NCI-H1930 (cell line): ENCODE measurements at regions not wholly inside any gene's neighbourhood (a gene's known extent, or its start where the extent isn't known, plus 50 kb on each side); places are given as distances from the start of the nearest gene placed in this dataset.
"Not testable (repeated sequence)": the region's sequence is repeated elsewhere in the genome, so short reads cannot be mapped to it uniquely, and the experiment has no call there.

Source experiments
- DNase-seq, 2 experiments: peaks; one replicate each; lab custom pipeline; 2025; lab: John Stamatoyannopoulos, UW

DNA sequence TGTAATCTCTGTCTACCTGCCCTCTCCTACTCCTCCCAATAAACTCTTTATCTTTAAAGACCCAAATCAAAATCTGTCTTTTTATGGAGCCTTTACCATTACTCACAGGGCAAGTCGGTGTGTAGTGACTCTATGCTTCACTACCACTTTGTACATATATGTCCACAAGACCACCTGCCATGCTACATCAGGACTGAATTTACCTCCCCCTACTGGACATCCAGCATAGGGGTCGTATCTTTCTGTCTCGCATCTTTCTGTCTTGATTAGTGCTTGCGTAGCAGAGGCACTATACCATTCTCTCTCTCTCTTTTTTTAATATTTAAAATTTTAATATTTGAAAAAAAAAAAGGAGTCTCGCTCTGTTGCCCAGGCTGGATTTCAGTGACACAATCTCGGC lies 587.5 kb downstream of the SOX5 start:
- no peak for DNase-seq

DNA sequence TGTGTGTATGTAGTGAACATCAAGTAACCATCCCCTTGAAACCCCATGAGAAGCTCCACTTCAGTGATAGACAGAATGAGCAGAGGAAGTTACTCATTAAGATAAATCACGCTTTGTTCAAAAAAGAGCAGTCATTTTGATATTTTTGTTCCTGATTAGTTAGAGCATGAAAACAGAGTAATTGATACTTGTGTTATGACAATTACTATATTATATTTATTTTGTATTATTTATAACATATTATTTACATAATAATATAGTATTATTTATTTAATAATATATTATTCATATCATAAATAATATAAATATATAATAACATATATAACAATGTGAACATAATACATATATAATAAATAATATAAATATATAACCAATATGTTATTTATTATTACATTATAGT lies 580.9 kb downstream of the SOX5 start:
- DNase-seq: no peak

DNA sequence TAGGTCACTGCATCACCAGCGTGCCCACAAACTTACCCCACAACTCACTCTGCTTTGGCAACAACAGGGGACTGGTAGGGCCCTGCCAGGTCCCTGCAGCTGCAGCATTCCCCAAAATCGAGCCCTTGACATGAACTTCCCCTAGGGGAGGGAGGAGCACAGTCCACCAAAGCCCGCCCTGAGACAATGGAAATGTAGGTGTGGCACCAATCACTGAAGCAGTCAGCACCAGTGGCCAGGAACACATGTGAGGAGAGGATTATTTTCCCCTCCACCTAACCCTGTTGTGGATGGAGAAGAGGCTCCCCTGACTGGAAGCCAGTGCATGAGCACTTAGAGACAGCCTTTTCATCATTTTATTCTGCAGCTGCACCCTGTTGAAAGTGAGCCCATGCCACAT lies 573.8 kb downstream of the SOX5 start:
- DNase-seq: no peak

GRCh38 chr12:23376238-23376637 lies 573.2 kb downstream of the SOX5 start:
- DNase-seq: no peak

DNA sequence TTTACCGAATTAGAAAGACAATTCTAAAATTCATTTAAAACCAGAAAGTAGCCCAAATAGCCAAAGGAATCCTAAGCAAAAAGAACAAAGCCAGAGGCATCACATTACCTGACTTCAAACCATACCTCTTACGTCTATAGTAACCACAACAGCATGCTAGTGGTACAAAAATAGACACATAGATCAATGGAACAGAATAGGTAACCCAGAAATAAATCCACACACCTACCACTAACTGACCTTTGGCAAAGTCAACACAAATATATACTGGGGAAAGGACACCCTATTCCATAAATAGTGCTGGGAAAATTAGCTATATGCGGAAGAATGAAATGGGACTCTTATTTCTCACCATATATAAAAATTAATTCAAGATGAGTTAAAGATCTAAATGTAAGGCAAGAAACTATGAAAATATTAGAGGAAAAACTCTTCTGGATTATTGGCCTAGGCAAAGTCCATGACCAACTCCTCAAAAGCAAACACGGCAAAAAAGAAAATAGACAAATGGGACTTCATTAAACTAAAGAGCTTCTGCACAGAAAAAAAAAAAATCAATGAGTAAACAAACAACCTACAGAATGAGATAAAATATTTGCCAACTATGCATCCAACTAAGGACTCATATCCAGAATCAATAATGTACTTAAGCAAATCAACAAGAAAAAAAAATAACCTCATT lies 568.9 kb downstream of the SOX5 start:
- no peak for DNase-seq

DNA sequence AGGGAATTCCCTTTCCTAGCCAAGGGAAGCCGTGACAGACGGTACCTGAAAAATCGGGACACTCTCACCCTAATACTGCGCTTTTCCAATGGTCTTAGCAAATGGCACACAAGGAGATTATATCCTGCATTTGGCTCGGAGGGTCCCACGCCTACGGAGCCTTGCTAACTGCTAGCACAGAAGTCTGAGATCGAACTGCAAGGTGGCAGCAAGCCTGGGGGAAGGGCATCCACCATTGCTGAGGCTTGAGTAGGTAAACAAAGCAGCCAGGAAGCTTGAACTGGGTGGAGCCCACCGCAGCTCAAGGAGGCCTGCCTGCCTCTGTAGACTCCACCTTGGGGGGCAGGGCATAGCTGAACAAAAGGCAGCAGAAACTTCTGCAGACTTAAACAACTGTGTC lies 560.6 kb downstream of the SOX5 start:
- DNase-seq: not testable (repeated sequence)

DNA sequence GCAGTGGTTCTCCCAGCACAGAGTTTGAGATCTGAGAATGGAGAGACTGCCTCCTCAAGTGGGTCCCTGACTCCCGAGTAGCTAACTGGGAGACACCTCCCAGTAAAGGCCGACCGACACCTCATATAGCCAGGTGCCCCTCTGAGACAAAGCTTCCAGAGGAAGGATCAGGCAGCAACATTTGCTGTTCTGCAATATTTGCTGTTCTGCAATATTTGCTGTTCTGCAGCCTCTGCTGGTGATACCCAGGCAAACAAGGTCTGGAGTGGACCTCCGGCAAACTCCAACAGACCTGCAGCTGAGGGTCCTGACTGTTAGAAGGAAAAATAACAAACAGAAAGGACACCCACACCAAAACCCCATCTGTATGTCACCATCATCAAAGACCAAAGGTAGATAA lies 560.2 kb downstream of the SOX5 start:
- not testable (repeated sequence) for DNase-seq

DNA sequence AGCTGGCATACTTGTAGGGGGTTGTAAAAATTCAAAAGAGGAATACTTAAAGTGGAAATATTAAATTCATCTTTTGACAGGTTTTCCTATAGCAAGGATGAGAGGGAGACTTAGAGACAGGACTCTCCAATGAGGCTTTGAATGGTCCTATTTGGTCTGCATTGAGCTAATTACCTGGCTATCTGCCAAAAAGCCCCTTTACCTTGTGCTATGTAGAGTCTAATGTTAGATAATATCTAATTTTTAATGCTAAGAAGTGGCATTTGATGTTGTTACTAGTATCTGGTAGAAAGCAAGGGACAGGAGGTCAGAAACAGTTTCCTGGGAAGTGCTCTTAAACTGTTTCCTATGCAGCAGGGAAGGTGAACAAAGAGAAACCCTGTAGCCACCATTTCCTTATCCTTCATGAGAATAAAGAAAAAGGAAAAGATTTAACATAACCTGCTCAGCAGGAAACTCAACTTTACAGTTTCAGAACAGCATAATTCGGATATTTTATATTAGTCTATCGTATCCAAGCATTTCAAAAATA lies 550.0 kb downstream of the SOX5 start:
- no peak for DNase-seq

DNA sequence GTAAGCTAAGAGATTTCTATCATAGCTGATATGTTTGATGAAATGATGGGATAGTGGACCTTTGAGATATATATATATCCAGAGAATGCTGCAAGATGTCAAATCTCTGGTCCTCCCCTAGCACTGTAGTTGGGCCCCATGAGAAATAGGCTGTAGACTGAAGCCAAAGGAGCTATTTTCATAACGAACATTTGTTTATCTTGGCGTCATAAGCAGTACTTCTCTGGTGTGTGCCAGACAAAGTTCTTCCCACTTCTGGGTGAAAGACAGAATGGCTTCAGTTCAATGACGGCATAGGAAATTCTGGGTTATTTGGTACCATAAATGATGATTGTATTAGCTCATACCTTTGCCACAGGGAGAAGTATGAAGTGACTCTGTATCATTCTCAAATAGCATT lies 534.3 kb downstream of the SOX5 start:
- no peak for DNase-seq

DNA sequence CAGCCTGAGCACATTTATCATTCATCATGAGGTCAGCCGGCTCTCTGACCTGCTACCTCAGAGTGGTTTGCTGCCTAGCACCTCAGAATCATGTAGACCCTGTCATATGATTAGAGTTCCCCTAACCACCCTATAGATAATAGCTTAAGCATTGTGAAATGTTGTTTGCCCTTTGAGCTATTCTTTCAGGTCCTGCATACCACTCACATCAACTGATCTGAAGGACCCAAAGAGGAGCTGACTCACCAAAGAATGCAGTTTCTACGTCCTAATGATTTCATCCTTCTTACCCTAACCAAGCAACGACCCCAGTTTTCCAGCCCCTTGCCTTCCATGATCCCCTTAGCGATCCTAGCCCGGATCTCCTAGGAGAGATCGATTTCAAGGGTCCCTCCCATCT lies 527.9 kb downstream of the SOX5 start:
- DNase-seq: no peak

DNA sequence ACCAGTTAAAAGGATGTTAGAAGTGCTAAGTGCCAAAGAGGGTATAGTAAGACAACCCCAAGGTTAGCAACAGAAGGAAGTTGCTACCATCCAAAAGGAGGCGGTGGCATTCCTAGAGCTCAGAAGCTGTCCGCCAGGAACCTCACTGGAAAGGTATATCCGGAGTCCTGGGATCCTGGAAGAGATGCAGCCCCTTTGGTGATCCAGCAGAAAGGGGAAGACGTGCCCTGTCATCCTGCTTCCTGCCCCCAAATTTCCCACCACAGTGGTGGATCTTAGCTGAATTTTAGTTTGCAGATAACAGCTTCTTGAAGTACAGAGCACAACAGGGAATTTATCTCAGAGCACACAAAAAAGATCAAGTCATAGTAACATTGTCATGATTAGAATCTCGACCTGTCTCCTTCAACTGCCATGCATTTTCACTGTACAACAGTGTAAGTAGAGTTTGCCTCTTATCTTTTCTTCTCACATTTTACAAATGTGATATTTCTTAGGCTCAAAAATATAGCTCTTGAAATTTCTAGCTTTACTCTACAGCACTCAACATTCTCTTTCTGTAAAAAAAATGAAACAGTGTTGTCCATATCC lies 526.3 kb downstream of the SOX5 start:
- no peak for DNase-seq

- DNase-seq: no peak
Observed at GRCh38 chr12:23423796-23424195, 525.7 kb downstream of the SOX5 start.

DNA sequence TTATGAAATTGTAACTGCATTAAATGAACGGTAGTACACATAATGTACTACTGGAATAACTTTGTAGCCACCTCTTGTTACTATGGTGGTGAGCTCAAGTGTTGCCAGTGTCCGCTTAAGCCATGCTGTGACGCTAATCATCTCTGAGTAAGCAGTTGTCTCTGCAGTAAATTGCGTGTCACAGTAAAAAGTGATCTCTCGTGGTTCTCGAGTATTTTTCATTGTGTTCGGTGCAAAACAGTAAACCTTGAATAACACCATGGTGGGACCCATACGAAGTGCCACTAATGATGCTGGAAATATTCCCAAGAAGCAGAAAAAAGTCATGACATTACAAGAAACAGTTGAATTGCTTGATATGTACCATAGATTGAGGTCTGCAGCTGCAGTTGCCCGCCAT lies 524.8 kb downstream of the SOX5 start:
- DNase-seq: peak in 1 of 2 experiments; percentile 18

DNA sequence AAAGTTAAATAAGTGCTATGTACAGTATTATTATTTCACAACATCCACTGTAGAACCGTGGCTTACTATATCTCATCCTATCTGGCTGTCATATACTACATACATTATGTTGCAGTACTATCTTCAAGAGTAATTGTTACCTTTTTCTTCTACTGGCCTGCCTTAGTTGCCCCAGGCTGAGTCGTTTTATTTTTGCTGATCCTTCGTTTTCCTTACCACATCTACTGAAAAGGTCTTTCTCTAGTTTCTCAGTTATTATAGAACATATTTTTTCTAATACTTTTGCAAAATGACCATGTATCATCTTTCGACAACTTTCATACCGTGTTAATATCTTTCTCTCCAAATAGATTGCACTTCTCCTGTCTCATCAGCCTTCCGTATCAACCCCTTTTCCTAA lies 523.1 kb downstream of the SOX5 start:
- no peak for DNase-seq

GRCh38 chr12:23428758-23429157 lies 520.7 kb downstream of the SOX5 start:
- DNase-seq: no peak

DNA sequence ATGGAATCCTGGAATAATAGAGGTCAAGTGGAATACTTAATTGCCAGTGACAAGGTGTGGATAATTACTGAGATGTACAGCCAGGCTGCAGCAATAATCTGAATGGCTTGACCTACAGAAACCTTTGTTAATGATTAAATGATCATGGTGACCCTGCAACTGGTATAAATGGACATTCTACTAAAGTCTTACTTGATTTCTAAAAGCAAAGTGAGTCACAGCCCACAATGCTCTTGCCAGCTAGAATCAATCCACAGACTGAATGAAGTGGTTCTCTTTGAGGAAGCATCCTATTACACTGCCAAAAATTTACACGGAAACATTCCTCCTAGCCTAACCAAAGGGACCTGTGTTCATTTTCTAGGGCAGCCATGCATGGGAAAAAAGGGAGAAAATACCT lies 518.5 kb downstream of the SOX5 start:
- DNase-seq: no peak

- no peak for DNase-seq
Observed at GRCh38 chr12:23433121-23433520, 516.3 kb downstream of the SOX5 start.

DNA sequence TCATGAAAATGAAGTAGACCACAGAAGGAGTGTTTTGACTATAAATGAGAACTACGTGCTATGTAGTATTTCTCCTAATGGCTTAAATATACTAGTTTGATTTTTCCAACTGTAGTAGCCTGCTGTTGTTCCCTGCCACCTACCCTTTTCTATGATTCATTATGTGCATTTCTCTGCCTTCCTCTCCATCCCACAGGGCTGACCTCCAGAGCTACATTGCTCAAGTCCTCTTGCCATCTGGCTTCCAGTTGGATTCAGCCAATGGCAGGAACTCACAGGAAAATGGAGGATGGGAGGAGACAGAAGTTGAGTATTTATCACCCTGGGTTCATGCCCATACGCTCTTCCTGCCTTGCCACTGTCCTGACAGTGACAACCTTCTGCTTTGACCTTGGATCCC lies 515.3 kb downstream of the SOX5 start:
- no peak for DNase-seq

- no peak for DNase-seq
Observed at GRCh38 chr12:23446746-23447145, 502.7 kb downstream of the SOX5 start.

DNA sequence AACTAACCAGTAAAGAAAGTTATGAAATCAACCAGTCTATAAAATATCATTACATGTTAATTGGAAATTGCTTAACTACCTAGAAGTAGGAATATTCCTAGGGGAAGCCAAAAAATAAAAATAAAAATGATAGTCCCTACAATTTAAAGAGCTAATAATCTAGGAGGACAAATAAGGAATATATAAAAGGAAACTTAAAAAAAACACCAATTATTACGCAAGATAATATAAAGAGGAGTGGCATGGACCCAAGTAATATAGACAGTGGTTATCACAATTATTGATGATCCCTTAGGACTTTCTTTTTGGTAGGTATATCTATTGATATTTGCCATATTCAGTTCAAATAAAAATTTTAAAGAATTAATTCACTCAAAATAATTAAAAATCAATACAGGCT lies 498.7 kb downstream of the SOX5 start:
- DNase-seq: no peak

- no peak for DNase-seq
Observed at GRCh38 chr12:23455283-23455682, 494.2 kb downstream of the SOX5 start.

DNA sequence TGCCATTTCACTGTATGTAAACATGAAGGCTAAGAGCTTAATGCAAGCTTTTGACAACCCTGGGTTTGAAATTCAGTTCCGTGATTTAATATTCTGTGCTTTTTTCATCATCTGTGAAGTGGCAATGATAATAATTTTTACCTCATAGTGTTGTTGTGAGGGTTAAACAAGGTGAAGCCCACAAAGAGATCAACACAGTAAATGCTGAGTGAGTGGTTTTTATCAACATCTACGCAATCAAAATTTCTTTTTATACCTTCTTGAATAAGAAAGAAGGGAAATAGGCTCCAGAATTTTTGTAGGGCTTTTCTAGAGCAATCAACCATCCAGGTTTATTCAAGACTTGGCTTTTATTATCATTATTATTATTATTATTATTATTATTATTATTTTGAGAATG lies 490.8 kb downstream of the SOX5 start:
- no peak for DNase-seq

GRCh38 chr12:23462546-23462945 lies 486.9 kb downstream of the SOX5 start:
- DNase-seq: no peak

DNA sequence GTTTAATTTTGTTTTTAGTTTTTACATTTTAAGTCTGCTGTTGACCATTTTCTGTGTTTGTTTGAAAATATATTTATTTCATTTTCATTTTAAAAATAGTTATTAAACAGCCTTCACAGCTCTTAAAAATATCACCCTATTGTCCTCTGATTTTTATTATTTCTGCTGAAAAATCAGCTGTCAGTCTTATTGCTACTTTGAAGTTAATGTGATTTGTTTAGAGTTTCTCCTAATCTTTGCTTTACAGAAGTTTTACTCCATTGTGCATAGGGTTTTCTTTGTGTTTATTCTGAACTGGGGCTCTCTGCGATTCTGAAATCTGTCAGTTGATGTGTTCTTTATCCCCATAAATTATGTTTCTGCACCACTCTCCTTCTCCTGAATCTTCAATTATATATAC lies 486.3 kb downstream of the SOX5 start:
- no peak for DNase-seq
